ENCODE measurements at regions not wholly inside any gene's neighbourhood (a gene's known extent, or its start where the extent isn't known, plus 50 kb on each side); places are given as distances from the start of the nearest gene placed in this dataset.

GRCh38 chr7:17069146-17069545 lies 187.4 kb upstream of the AGR3 start:
- Histone ChIP-seq H3K4me3 (no peak overlapping the region), H3K4me1 (ENCODE audit: low read depth) (no peaks in the 10 kb centered on the region), H3K36me3 (ENCODE audit: low read depth) (no peaks in the 10 kb centered on the region), H3K9me3 (no peaks in the 10 kb centered on the region)
- ATAC-seq (peak; percentile 53), DNase-seq (peak in 1 of 3 donors; percentile 20)
- intact Hi-C loops (cut with DNase I, micrococcal nuclease) = no loop called here
- TF ChIP-seq CTCF (IDR thresholded peaks at IDR 0.05) = no peak

- ATAC-seq (no peak), DNase-seq (no peak)
- intact Hi-C loops (cut with DNase I, micrococcal nuclease) = no loop called here
- Histone ChIP-seq H3K36me3 (ENCODE audit: low read depth) (no peaks in the 10 kb centered on the region), H3K9me3 (no peaks in the 10 kb centered on the region), H3K4me1 (ENCODE audit: low read depth) (no peaks in the 10 kb centered on the region), H3K4me3 (no peak overlapping the region)
- TF ChIP-seq CTCF (IDR thresholded peaks at IDR 0.05) = no peak
Observed at GRCh38 chr7:17070231-17070708, 188.5 kb upstream of the AGR3 start.

- DNase-seq = no peak
- intact Hi-C loops (cut with DNase I, micrococcal nuclease) = no loop called here
- H3K36me3 ChIP-seq (ENCODE audit: low read depth) = no peaks in the 10 kb centered on the region
- no peak for ATAC-seq
- no peaks in the 10 kb centered on the region for H3K4me1 ChIP-seq (ENCODE audit: low read depth)
- H3K4me3 ChIP-seq = no peak overlapping the region
- no peak for TF ChIP-seq CTCF (IDR thresholded peaks at IDR 0.05)
- no peaks in the 10 kb centered on the region for H3K9me3 ChIP-seq
Observed at GRCh38 chr7:17071866-17072265, 190.1 kb upstream of the AGR3 start.

- no peak for DNase-seq
- intact Hi-C loops (cut with DNase I, micrococcal nuclease) = no loop called here
- no peak for ATAC-seq
- no peak for TF ChIP-seq CTCF (IDR thresholded peaks at IDR 0.05)
- Histone ChIP-seq H3K4me3 (no peak overlapping the region), H3K4me1 (ENCODE audit: low read depth) (no peaks in the 10 kb centered on the region), H3K36me3 (ENCODE audit: low read depth) (no peaks in the 10 kb centered on the region), H3K9me3 (no peaks in the 10 kb centered on the region)
Observed at GRCh38 chr7:17075601-17076255, 193.9 kb upstream of the AGR3 start.

- H3K9me3 ChIP-seq = no peaks in the 10 kb centered on the region
- H3K4me3 ChIP-seq = no peak overlapping the region
- no peak for ATAC-seq
- no peaks in the 10 kb centered on the region for H3K36me3 ChIP-seq (ENCODE audit: low read depth)
- DNase-seq = no peak
- no peak for TF ChIP-seq CTCF (IDR thresholded peaks at IDR 0.05)
- no peaks in the 10 kb centered on the region for H3K4me1 ChIP-seq (ENCODE audit: low read depth)
- intact Hi-C loops (cut with DNase I, micrococcal nuclease) = no loop called here
Observed at GRCh38 chr7:17078298-17078697, 196.5 kb upstream of the AGR3 start.
